Colonic mucosa (tissue), 4 donors: ENCODE measurements at regions not wholly inside any gene's neighbourhood (a gene's known extent, or its start where the extent isn't known, plus 50 kb on each side); places are given as distances from the start of the nearest gene placed in this dataset.

Experiments
- DNase-seq: peaks from one replicate; pipeline ENCODE4 v3.0.0-alpha.2; 2020
- H3K27ac ChIP-seq: fragments of 200-600 bp; one replicate; pipeline ENCODE4 v1.8.0; 2021
- H3K27me3 ChIP-seq: fragments of 200-600 bp; one replicate; pipeline ENCODE4 v1.8.0; 2021
- H3K36me3 ChIP-seq: fragments of 200-600 bp; one replicate; pipeline ENCODE4 v1.8.0; 2021
- H3K4me1 ChIP-seq: fragments of 200-600 bp; one replicate; pipeline ENCODE4 v1.8.0; 2021; ENCODE audit warnings: mild to moderate bottlenecking
- H3K4me3 ChIP-seq: fragments of 200-600 bp; one replicate; pipeline ENCODE4 v1.8.0; 2021
- H3K9ac ChIP-seq, 2 donors: one replicate each; pipeline ENCODE4 v1.7.0; 2013; ENCODE audit warnings: control low read depth in 2 of 2, low read depth in 2 of 2, low read length in 2 of 2
- H3K9me3 ChIP-seq: fragments of 200-600 bp; one replicate; pipeline ENCODE4 v1.8.0; 2021
- CTCF ChIP-seq: fragments of 200-600 bp; IDR thresholded peaks from one replicate; pipeline ENCODE4 v1.8.0; 2022; ENCODE audit warnings: antibody characterized with exemption, mild to moderate bottlenecking
- intact Hi-C: fragments of 100-400 bp; cut with DNase I; formaldehyde crosslinking; loops from one replicate; pipeline ENCODE4 v1.14.1; 2022
- donor health status: healthy.
- donor health status: DM: no; HTN: no; CAD: no.
- donor health status: DM: no; HTN: no; CAD: no.

GRCh38 chr4:33714971-33715370, 2529.3 kb downstream of the ARAP2 start:
- no peaks in the 10 kb centered on the region for H3K36me3 ChIP-seq
- no peak overlapping the region for H3K4me3 ChIP-seq
- no peak overlapping the region for H3K27ac ChIP-seq
- no peak for DNase-seq
- no peaks in the 10 kb centered on the region for H3K27me3 ChIP-seq
- intact Hi-C loops, result no loop called here
- H3K9ac ChIP-seq, result no peak overlapping the region
- TF ChIP-seq CTCF, result no peak
- no peaks in the 10 kb centered on the region for H3K4me1 ChIP-seq
- H3K9me3 ChIP-seq, result no peaks in the 10 kb centered on the region

GRCh38 chr4:33715841-33716395, 2528.4 kb downstream of the ARAP2 start:
- TF ChIP-seq CTCF, result no peak
- no peak for DNase-seq
- Histone ChIP-seq H3K36me3 (no peaks in the 10 kb centered on the region), H3K4me1 (no peaks in the 10 kb centered on the region), H3K9ac (no peak overlapping the region), H3K9me3 (no peaks in the 10 kb centered on the region), H3K4me3 (no peak overlapping the region), H3K27ac (no peak overlapping the region), H3K27me3 (no peaks in the 10 kb centered on the region)
- intact Hi-C loops, result no loop called here

GRCh38 chr4:33722254-33722653, 2522.1 kb downstream of the ARAP2 start:
- H3K4me1 ChIP-seq, result no peaks in the 10 kb centered on the region
- no peak for DNase-seq
- H3K36me3 ChIP-seq, result no peaks in the 10 kb centered on the region
- no peak overlapping the region for H3K4me3 ChIP-seq
- intact Hi-C loops, result no loop called here
- H3K9ac ChIP-seq, result no peak overlapping the region
- H3K9me3 ChIP-seq, result no peaks in the 10 kb centered on the region
- TF ChIP-seq CTCF, result no peak
- no peak overlapping the region for H3K27ac ChIP-seq
- no peaks in the 10 kb centered on the region for H3K27me3 ChIP-seq

GRCh38 chr4:33722800-33723516, 2521.4 kb downstream of the ARAP2 start:
- no peak for DNase-seq
- intact Hi-C loops, result no loop called here
- Histone ChIP-seq H3K27me3 (no peaks in the 10 kb centered on the region), H3K27ac (no peak overlapping the region), H3K36me3 (no peaks in the 10 kb centered on the region), H3K4me3 (no peak overlapping the region), H3K9me3 (no peaks in the 10 kb centered on the region), H3K9ac (no peak overlapping the region), H3K4me1 (no peaks in the 10 kb centered on the region)
- no peak for TF ChIP-seq CTCF

GRCh38 chr4:33724685-33725084, 2519.6 kb downstream of the ARAP2 start:
- H3K36me3 ChIP-seq, result no peaks in the 10 kb centered on the region
- no peaks in the 10 kb centered on the region for H3K9me3 ChIP-seq
- no peaks in the 10 kb centered on the region for H3K4me1 ChIP-seq
- intact Hi-C loops, result no loop called here
- H3K27me3 ChIP-seq, result no peaks in the 10 kb centered on the region
- no peak overlapping the region for H3K4me3 ChIP-seq
- DNase-seq, result no peak
- no peak overlapping the region for H3K9ac ChIP-seq
- H3K27ac ChIP-seq, result no peak overlapping the region
- no peak for TF ChIP-seq CTCF
